ENCODE measurements at regions not wholly inside any gene's neighbourhood (a gene's known extent, or its start where the extent isn't known, plus 50 kb on each side); places are given as distances from the start of the nearest gene placed in this dataset.

- DNase-seq (ENCODE audit: low spot score), result no peak
These were observed 159.1 kb downstream of the LURAP1L start for GRCh38 chr9:12933957-12934356.

- DNase-seq (ENCODE audit: low spot score), result no peak
These were observed 159.9 kb downstream of the LURAP1L start for GRCh38 chr9:12934545-12935272.

- DNase-seq (ENCODE audit: low spot score), result no peak
These were observed 160.9 kb downstream of the LURAP1L start for GRCh38 chr9:12935714-12936113.

GRCh38 chr9:12954441-12954840 lies 179.6 kb downstream of the LURAP1L start:
- DNase-seq (ENCODE audit: low spot score), result no peak

- no peak for DNase-seq (ENCODE audit: low spot score)
These were observed 180.8 kb downstream of the LURAP1L start for GRCh38 chr9:12955510-12956163.

- DNase-seq (ENCODE audit: low spot score), result no peak
These were observed 181.4 kb downstream of the LURAP1L start for GRCh38 chr9:12956261-12956660.

GRCh38 chr9:12956805-12957204 lies 182.0 kb downstream of the LURAP1L start:
- no peak for DNase-seq (ENCODE audit: low spot score)

GRCh38 chr9:12958279-12958678 lies 183.5 kb downstream of the LURAP1L start:
- DNase-seq (ENCODE audit: low spot score), result no peak

GRCh38 chr9:12958708-12959107 lies 183.9 kb downstream of the LURAP1L start:
- no peak for DNase-seq (ENCODE audit: low spot score)

GRCh38 chr9:12961276-12961809 lies 186.5 kb downstream of the LURAP1L start:
- no peak for DNase-seq (ENCODE audit: low spot score)

GRCh38 chr9:12963537-12963936 lies 188.7 kb downstream of the LURAP1L start:
- no peak for DNase-seq (ENCODE audit: low spot score)

GRCh38 chr9:12964271-12964670 lies 189.5 kb downstream of the LURAP1L start:
- DNase-seq (ENCODE audit: low spot score), result no peak

- DNase-seq (ENCODE audit: low spot score), result no peak
These were observed 190.5 kb downstream of the LURAP1L start for GRCh38 chr9:12965303-12965702.

- no peak for DNase-seq (ENCODE audit: low spot score)
These were observed 193.3 kb downstream of the LURAP1L start for GRCh38 chr9:12968093-12968492.

GRCh38 chr9:12972608-12973589 lies 198.1 kb downstream of the LURAP1L start:
- no peak for DNase-seq (ENCODE audit: low spot score)

GRCh38 chr9:12973710-12974109 lies 198.9 kb downstream of the LURAP1L start:
- no peak for DNase-seq (ENCODE audit: low spot score)

- no peak for DNase-seq (ENCODE audit: low spot score)
These were observed 199.9 kb downstream of the LURAP1L start for GRCh38 chr9:12974671-12975070.

- no peak for DNase-seq (ENCODE audit: low spot score)
These were observed 200.7 kb downstream of the LURAP1L start for GRCh38 chr9:12975496-12975895.

GRCh38 chr9:12980085-12980851 lies 205.4 kb downstream of the LURAP1L start:
- DNase-seq (ENCODE audit: low spot score), result no peak

GRCh38 chr9:12988258-12988657 lies 213.4 kb downstream of the LURAP1L start:
- no peak for DNase-seq (ENCODE audit: low spot score)

- no peak for DNase-seq (ENCODE audit: low spot score)
These were observed 214.8 kb downstream of the LURAP1L start for GRCh38 chr9:12989669-12990068.

GRCh38 chr9:12993466-12993865 lies 218.6 kb downstream of the LURAP1L start:
- no peak for DNase-seq (ENCODE audit: low spot score)
